Mucosa of descending colon (tissue), 3 donors: ENCODE measurements at regions not wholly inside any gene's neighbourhood (a gene's known extent, or its start where the extent isn't known, plus 50 kb on each side); places are given as distances from the start of the nearest gene placed in this dataset.
"Not testable (repeated sequence)": the region's sequence is repeated elsewhere in the genome, so short reads cannot be mapped to it uniquely, and the experiment has no call there.

Experiments used
- ATAC-seq: fragments of 200-7000 bp; cut with Tn5 transposase; one replicate; pipeline ENCODE4 v1.9.1; 2020; ENCODE audit warnings: mild to moderate bottlenecking, moderate library complexity
- DNase-seq, 3 donors: peaks; one replicate each; pipeline ENCODE4 v3.0.0-alpha.2; 2020
- H3K36me3 ChIP-seq: fragments of 200-600 bp; one replicate; pipeline ENCODE4 v1.8.0; 2021; ENCODE audit warnings: low read depth, mild to moderate bottlenecking
- H3K4me1 ChIP-seq: fragments of 200-600 bp; one replicate; pipeline ENCODE4 v1.8.0; 2021; ENCODE audit warnings: low read depth, mild to moderate bottlenecking
- H3K4me3 ChIP-seq: fragments of 200-600 bp; one replicate; pipeline ENCODE4 v1.8.0; 2021; ENCODE audit warnings: mild to moderate bottlenecking
- H3K9me3 ChIP-seq: fragments of 200-600 bp; one replicate; pipeline ENCODE4 v1.8.0; 2021; ENCODE audit warnings: mild to moderate bottlenecking
- CTCF ChIP-seq: fragments of 200-600 bp; IDR thresholded peaks from one replicate; pipeline ENCODE4 v1.8.0; 2022; ENCODE audit warnings: antibody characterized with exemption, mild to moderate bottlenecking
- intact Hi-C, 2 donors: fragments of 100-400 bp; cut with DNase I in 1 of 2; cut with micrococcal nuclease in 1 of 2; formaldehyde crosslinking; loops; one replicate each; pipeline versions ENCODE4 v1.11.0 to v1.11.1; 2022; cut with DNase I, micrococcal nuclease
- donor health status: DM: no; HTN: no; CAD: no; lungs with moderate emphysema.
- donor health status: DM: no; HTN: no; CAD: no.
- donor health status: DM: no; HTN: yes; CAD: no.

- intact Hi-C loops: no loop called here
- ATAC-seq (no peak), DNase-seq (no peak)
- TF ChIP-seq CTCF: no peak
- Histone ChIP-seq H3K4me1 (no peaks in the 10 kb centered on the region), H3K9me3 (peaks cover 80% of the 10 kb centered on the region), H3K36me3 (no peaks in the 10 kb centered on the region), H3K4me3 (no peak overlapping the region)
Observed at GRCh38 chr19:57033576-57033975, 86.2 kb upstream of the USP29 start.

- Histone ChIP-seq H3K9me3 (peaks cover 80% of the 10 kb centered on the region), H3K36me3 (no peaks in the 10 kb centered on the region), H3K4me3 (no peak overlapping the region), H3K4me1 (no peaks in the 10 kb centered on the region)
- TF ChIP-seq CTCF: no peak
- intact Hi-C loops: no loop called here
- DNase-seq (no peak), ATAC-seq (no peak)
Observed at GRCh38 chr19:57034544-57034943, 85.2 kb upstream of the USP29 start.

GRCh38 chr19:57035740-57036139 is 84.0 kb upstream of the USP29 start:
- H3K4me3 ChIP-seq, H3K36me3 ChIP-seq, intact Hi-C loops, ATAC-seq, H3K4me1 ChIP-seq, DNase-seq: not testable (repeated sequence)
- peaks cover 78% of the 10 kb centered on the region for H3K9me3 ChIP-seq

DNA sequence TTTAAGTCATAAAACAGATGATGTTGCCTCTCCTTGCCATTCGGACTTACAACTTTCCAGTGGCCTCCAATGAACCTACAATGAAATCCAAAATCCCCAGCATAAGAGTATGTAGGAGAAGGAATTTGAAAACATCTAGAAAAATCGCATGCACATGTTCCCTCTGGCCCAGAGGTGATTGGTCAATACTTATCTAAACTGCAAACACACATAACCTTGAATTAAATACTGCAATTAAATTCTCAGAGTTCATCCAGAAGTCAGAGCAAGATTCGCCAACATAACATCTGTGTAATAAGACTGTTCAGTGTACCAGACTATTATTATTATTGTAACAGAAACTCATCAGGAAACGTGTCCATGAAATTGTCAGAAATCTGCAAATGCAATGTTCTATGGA is 82.2 kb upstream of the USP29 start:
- Histone ChIP-seq H3K9me3 (peaks cover 61% of the 10 kb centered on the region), H3K36me3 (no peaks in the 10 kb centered on the region), H3K4me1 (no peaks in the 10 kb centered on the region), H3K4me3 (no peak overlapping the region)
- intact Hi-C loops: no loop called here
- TF ChIP-seq CTCF: no peak
- ATAC-seq: no peak
- no peak for DNase-seq

DNA sequence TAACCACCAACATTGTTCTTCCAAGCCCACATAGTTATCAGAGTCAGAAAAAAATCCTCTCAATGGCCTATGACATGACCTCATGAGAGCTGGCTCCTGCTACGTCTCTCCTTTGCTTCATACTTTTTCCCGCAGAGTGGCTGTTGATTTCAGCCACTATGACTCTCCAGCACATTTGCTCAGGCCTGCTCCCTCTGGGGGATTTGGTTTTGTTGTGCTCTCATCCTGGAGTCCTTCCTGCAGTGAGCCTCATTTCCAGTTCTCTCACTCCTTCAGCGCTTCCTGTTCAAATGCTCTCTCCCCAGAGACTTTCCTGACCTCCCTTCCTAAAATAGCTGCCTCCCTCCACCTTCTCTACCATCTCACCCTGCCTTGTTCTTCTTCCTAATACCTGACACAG is 72.0 kb upstream of the USP29 start:
- DNase-seq: no peak
- TF ChIP-seq CTCF: no peak
- no peaks in the 10 kb centered on the region for H3K4me1 ChIP-seq
- ATAC-seq: no peak
- H3K9me3 ChIP-seq: peaks cover 48% of the 10 kb centered on the region
- no peak overlapping the region for H3K4me3 ChIP-seq
- H3K36me3 ChIP-seq: no peaks in the 10 kb centered on the region
- intact Hi-C loops: no loop called here

DNA sequence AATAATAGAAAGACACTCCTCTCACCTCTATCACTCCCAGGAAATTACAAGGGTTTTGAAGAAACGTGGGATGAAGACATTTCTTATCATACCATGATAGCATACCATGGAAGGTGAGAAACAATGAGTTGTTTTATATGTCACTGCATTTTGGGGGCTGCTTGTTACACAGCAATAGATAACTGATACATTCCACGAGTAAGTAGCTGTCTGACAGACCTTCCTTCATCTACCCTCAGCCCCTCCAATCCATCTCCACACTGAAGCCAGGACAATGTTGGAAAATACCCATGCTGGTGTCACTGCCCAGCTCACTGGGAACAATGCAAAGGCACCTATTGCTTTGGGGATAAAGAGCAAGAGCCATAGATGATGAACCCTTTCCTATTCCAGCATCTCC is 68.9 kb upstream of the USP29 start:
- no peak for DNase-seq
- no peaks in the 10 kb centered on the region for H3K4me1 ChIP-seq
- intact Hi-C loops: no loop called here
- peaks cover 52% of the 10 kb centered on the region for H3K9me3 ChIP-seq
- H3K36me3 ChIP-seq: no peaks in the 10 kb centered on the region
- no peak for TF ChIP-seq CTCF
- no peak overlapping the region for H3K4me3 ChIP-seq
- ATAC-seq: no peak
